ENCODE measurements at regions not wholly inside any gene's neighbourhood (a gene's known extent, or its start where the extent isn't known, plus 50 kb on each side); places are given as distances from the start of the nearest gene placed in this dataset.

GRCh38 chr13:106989876-106990275, 421.9 kb upstream of the ARGLU1 start:
- TF ChIP-seq ATF3 (CRISPR knock-in tag; conservative IDR thresholded peaks at IDR 0.05) (no peak), USF2 (CRISPR knock-in tag; IDR thresholded peaks at IDR 0.05) (no peak), CTCF (IDR thresholded peaks at IDR 0.05) (no peak), GABPB1 (CRISPR knock-in tag; IDR thresholded peaks at IDR 0.05) (no peak), CREB1 (CRISPR knock-in tag; IDR thresholded peaks at IDR 0.05) (no peak), ATF2 (CRISPR knock-in tag; IDR thresholded peaks at IDR 0.05; ENCODE audit: borderline replicate concordance, low read depth) (no peak), HMGXB4 (CRISPR knock-in tag; IDR thresholded peaks at IDR 0.05) (no peak), ZNF232 (CRISPR knock-in tag; IDR thresholded peaks at IDR 0.05) (no peak), KAT7 (CRISPR knock-in tag; IDR thresholded peaks at IDR 0.05; ENCODE audit: borderline replicate concordance) (no peak), JUN (CRISPR knock-in tag; IDR thresholded peaks at IDR 0.05) (no peak), SP1 (CRISPR knock-in tag; conservative IDR thresholded peaks at IDR 0.05) (no peak), ELF4 (CRISPR knock-in tag; IDR thresholded peaks at IDR 0.05; ENCODE audit: low read depth) (no peak), ATF1 (CRISPR knock-in tag; IDR thresholded peaks at IDR 0.05) (no peak), FOXJ3 (CRISPR knock-in tag; IDR thresholded peaks at IDR 0.05; ENCODE audit: borderline replicate concordance) (no peak)
